ENCODE measurements at regions not wholly inside any gene's neighbourhood (a gene's known extent, or its start where the extent isn't known, plus 50 kb on each side); places are given as distances from the start of the nearest gene placed in this dataset.

- Mint-ChIP-seq H3K4me1 (peaks cover 0 to under 1% of the 10 kb centered on the region in 2 experiments; a peak in 2 of 4 replicates), H3K9me3 (peaks cover 0 to 3% of the 10 kb centered on the region in 2 experiments; a peak in 4 of 5 replicates), H3K4me3 (no peak overlapping the region), H3K27ac (no peak overlapping the region), H3K27me3 (ENCODE audit: low read depth) (no peaks in the 10 kb centered on the region), H3K36me3 (ENCODE audit: insufficient read depth in 1 of 3, low read depth in 3 of 3) (0 out of 7 replicates have a peak, but pooled peaks cover 0 to 4% (median 0%) of the 10 kb centered on the region in 3 experiments)
- no peaks in the 10 kb centered on the region for H3K4me1 ChIP-seq (ENCODE audit: insufficient read depth, low read length)
- no peaks in the 10 kb centered on the region for H3K27me3 ChIP-seq (ENCODE audit: insufficient read depth, low read length)
- no peak overlapping the region for H2AK5ac ChIP-seq (ENCODE audit: insufficient read length, low read length)
- H2AFZ ChIP-seq (ENCODE audit: low read length) = no peak overlapping the region
- no peaks in the 10 kb centered on the region for H4K20me1 ChIP-seq (ENCODE audit: control insufficient read depth, insufficient read depth, insufficient read length)
- H3K23ac ChIP-seq (ENCODE audit: insufficient read length, low read depth, low read length) = no peak overlapping the region
- no peak overlapping the region for H2BK120ac ChIP-seq (ENCODE audit: low read depth, low read length, poor library complexity, severe bottlenecking)
- WGBS (ENCODE audit: extremely low coverage, insufficient read length, low lambda C conversion rate) = no CpG with 5 or more reads among the region's 2 CpGs
- H4K91ac ChIP-seq (ENCODE audit: insufficient read length, low read depth, low read length) = no peak overlapping the region
- H3K23me2 ChIP-seq (ENCODE audit: insufficient read length, low read depth, low read length, poor library complexity, severe bottlenecking) = no peaks in the 10 kb centered on the region
- H3K79me2 ChIP-seq (ENCODE audit: insufficient read depth, low read length) = no peaks in the 10 kb centered on the region
- no peak overlapping the region for H3K4ac ChIP-seq (ENCODE audit: low read depth, low read length)
- no peak overlapping the region for H3K18ac ChIP-seq (ENCODE audit: insufficient read length, low read depth, low read length)
- H3K14ac ChIP-seq (ENCODE audit: insufficient read depth, low read length) = no peak overlapping the region
- no peak overlapping the region for H2BK12ac ChIP-seq (ENCODE audit: insufficient read length, low read depth, low read length)
- no peak overlapping the region for H3K27ac ChIP-seq (ENCODE audit: insufficient read length, low read depth, low read length)
- H4K5ac ChIP-seq (ENCODE audit: insufficient read length, low read depth, low read length) = no peak overlapping the region
- H3K9ac ChIP-seq (ENCODE audit: extremely low read depth, insufficient read length, low read length) = no peak overlapping the region
- no peak overlapping the region for H3T11ph ChIP-seq (ENCODE audit: low read length)
- no peaks in the 10 kb centered on the region for H3K9me3 ChIP-seq (ENCODE audit: control insufficient read depth, low read depth, low read length)
- H3K56ac ChIP-seq (ENCODE audit: insufficient read length, low read depth, low read length) = no peak overlapping the region
- no peak for TF ChIP-seq CTCF (conservative IDR thresholded peaks at IDR 0.05)
- no peak overlapping the region for H3K4me2 ChIP-seq (ENCODE audit: insufficient read depth, insufficient read length, low read length)
- H4K8ac ChIP-seq (replicated peaks; ENCODE audit: insufficient read length, low read depth, low read length) = no peak overlapping the region
- H3K79me1 ChIP-seq (ENCODE audit: insufficient read depth, low read depth, low read length, poor library complexity, severe bottlenecking) = no peaks in the 10 kb centered on the region
- no peak overlapping the region for H2BK20ac ChIP-seq (ENCODE audit: low read depth, low read length, poor library complexity, severe bottlenecking)
- no peak overlapping the region for H2BK5ac ChIP-seq (ENCODE audit: insufficient read length, low read length)
- H2BK15ac ChIP-seq (ENCODE audit: low read depth, low read length) = no peak overlapping the region
- DNase-seq = no peak
Measured at GRCh38 chr5:39485079-39485478, 60.3 kb upstream of the DAB2 start.

Data from H9 (cell line).